BE2C (cell line): ENCODE measurements at regions not wholly inside any gene's neighbourhood (a gene's known extent, or its start where the extent isn't known, plus 50 kb on each side); places are given as distances from the start of the nearest gene placed in this dataset.

Source experiments
- DNase-seq: peaks from one replicate; pipeline ENCODE4 v3.0.0-alpha.2; 2020
- H3K27me3 ChIP-seq: fragments of 250-450 bp; sonication (Bioruptor Pico); 2 replicates; pipeline ENCODE4 v1.5.1; 2020; ENCODE audit warnings: mild to moderate bottlenecking
- H3K36me3 ChIP-seq: fragments of 250-450 bp; sonication (Bioruptor Pico); 2 replicates; pipeline ENCODE4 v1.5.1; 2020; ENCODE audit warnings: mild to moderate bottlenecking
- H3K4me1 ChIP-seq: fragments of 250-450 bp; sonication (Bioruptor Pico); 2 replicates; pipeline ENCODE4 v1.5.1; 2020
- H3K4me3 ChIP-seq: 2 replicates; pipeline ENCODE4 v1.5.1; 2011; ENCODE audit warnings: low read depth, low read length
- H3K9me3 ChIP-seq: fragments of 250-450 bp; sonication (Bioruptor Pico); 2 replicates; pipeline ENCODE4 v1.5.1; 2020
- CTCF ChIP-seq: IDR thresholded peaks from 2 replicates; pipeline ENCODE4 v1.5.1; 2012; ENCODE audit warnings: mild to moderate bottlenecking, low read depth, low read length

- no peak overlapping the region for H3K4me3 ChIP-seq
- no peak for TF ChIP-seq CTCF
- H3K9me3 ChIP-seq, result no peaks in the 10 kb centered on the region
- no peak for DNase-seq
- peaks cover 3% of the 10 kb centered on the region; the same call in 1 of the 2 replicates for H3K27me3 ChIP-seq
- H3K4me1 ChIP-seq, result no peaks in the 10 kb centered on the region
- no peaks in the 10 kb centered on the region for H3K36me3 ChIP-seq
These were observed 61.2 kb upstream of the NPVF start for GRCh38 chr7:25289518-25289917.

GRCh38 chr7:25294624-25295023 is 66.3 kb upstream of the NPVF start:
- Histone ChIP-seq H3K36me3 (no peaks in the 10 kb centered on the region), H3K4me3 (no peak overlapping the region), H3K4me1 (no peaks in the 10 kb centered on the region), H3K27me3 (peaks cover 9% of the 10 kb centered on the region), H3K9me3 (no peaks in the 10 kb centered on the region)
- DNase-seq, result no peak
- TF ChIP-seq CTCF, result no peak

- Histone ChIP-seq H3K4me3 (no peak overlapping the region), H3K27me3 (peaks cover 9% of the 10 kb centered on the region), H3K4me1 (no peaks in the 10 kb centered on the region), H3K36me3 (no peaks in the 10 kb centered on the region), H3K9me3 (no peaks in the 10 kb centered on the region)
- DNase-seq, result no peak
- TF ChIP-seq CTCF, result no peak
These were observed 67.1 kb upstream of the NPVF start for GRCh38 chr7:25295387-25295786.

- H3K27me3 ChIP-seq, result peaks cover 13% of the 10 kb centered on the region
- no peak overlapping the region for H3K4me3 ChIP-seq
- no peaks in the 10 kb centered on the region for H3K36me3 ChIP-seq
- H3K4me1 ChIP-seq, result no peaks in the 10 kb centered on the region
- no peaks in the 10 kb centered on the region for H3K9me3 ChIP-seq
- TF ChIP-seq CTCF, result no peak
- DNase-seq, result no peak
These were observed 67.8 kb upstream of the NPVF start for GRCh38 chr7:25296086-25296485.

GRCh38 chr7:25297278-25297677 is 69.0 kb upstream of the NPVF start:
- TF ChIP-seq CTCF, result no peak
- H3K9me3 ChIP-seq, result no peaks in the 10 kb centered on the region
- no peak for DNase-seq
- no peaks in the 10 kb centered on the region for H3K36me3 ChIP-seq
- peaks cover 20% of the 10 kb centered on the region for H3K27me3 ChIP-seq
- no peaks in the 10 kb centered on the region for H3K4me1 ChIP-seq
- no peak overlapping the region for H3K4me3 ChIP-seq

GRCh38 chr7:25303281-25304181 is 75.2 kb upstream of the NPVF start:
- Histone ChIP-seq H3K27me3 (peaks cover 21% of the 10 kb centered on the region), H3K9me3 (no peaks in the 10 kb centered on the region)
- no peak for DNase-seq

More at GRCh38 chr7:25303281-25304181, 75.2 kb upstream of the NPVF start:
- Histone ChIP-seq H3K4me3 (no peak overlapping the region), H3K36me3 (no peaks in the 10 kb centered on the region), H3K4me1 (no peaks in the 10 kb centered on the region)
- TF ChIP-seq CTCF, result no peak
